ENCODE measurements at regions not wholly inside any gene's neighbourhood (a gene's known extent, or its start where the extent isn't known, plus 50 kb on each side); places are given as distances from the start of the nearest gene placed in this dataset.

- TF ChIP-seq RAD21 (IDR thresholded peaks at IDR 0.05; ENCODE audit: low read depth): no peak
- no peak for TF ChIP-seq TCF12 (IDR thresholded peaks at IDR 0.05; ENCODE audit: low read depth)
- no peak for TF ChIP-seq EGR1 (IDR thresholded peaks at IDR 0.05)
Measured at GRCh38 chr7:9983048-9983447, 990.6 kb upstream of the PHF14 start.

Data from Ishikawa (cell line).